Epithelial cell of proximal tubule (primary cell): ENCODE measurements at regions not wholly inside any gene's neighbourhood (a gene's known extent, or its start where the extent isn't known, plus 50 kb on each side); places are given as distances from the start of the nearest gene placed in this dataset.

Source experiments
- DNase-seq: peaks from one replicate; pipeline ENCODE4 v3.0.0-alpha.2; 2011; ENCODE audit warnings: low read depth
- H3K4me3 ChIP-seq: 2 replicates; pipeline ENCODE4 v1.5.1; 2011; ENCODE audit warnings: low read depth, mild to moderate bottlenecking, low read length
- CTCF ChIP-seq: conservative IDR thresholded peaks from 2 replicates; pipeline ENCODE4 v1.5.1; 2012; ENCODE audit warnings: low read depth, mild to moderate bottlenecking, low read length

GRCh38 chr18:10055125-10055750 is 141.4 kb downstream of the VAPA start:
- no peak overlapping the region for H3K4me3 ChIP-seq
- no peak for TF ChIP-seq CTCF
- DNase-seq, result no peak

- no peak for TF ChIP-seq CTCF
- DNase-seq, result no peak
- no peak overlapping the region for H3K4me3 ChIP-seq
These were observed 142.7 kb downstream of the VAPA start for GRCh38 chr18:10056506-10056905.

GRCh38 chr18:10057401-10057893 is 143.6 kb downstream of the VAPA start:
- TF ChIP-seq CTCF, result no peak
- no peak overlapping the region for H3K4me3 ChIP-seq
- DNase-seq, result no peak

GRCh38 chr18:10057894-10058791 is 144.3 kb downstream of the VAPA start:
- no peak for TF ChIP-seq CTCF
- no peak for DNase-seq
- H3K4me3 ChIP-seq, result no peak overlapping the region

- DNase-seq, result no peak
- H3K4me3 ChIP-seq, result no peak overlapping the region
- no peak for TF ChIP-seq CTCF
These were observed 146.0 kb downstream of the VAPA start for GRCh38 chr18:10059610-10060468.

- no peak overlapping the region for H3K4me3 ChIP-seq
- no peak for TF ChIP-seq CTCF
- DNase-seq, result no peak
These were observed 146.6 kb downstream of the VAPA start for GRCh38 chr18:10060469-10060782.
